GM12874 (cell line): ENCODE measurements at regions not wholly inside any gene's neighbourhood (a gene's known extent, or its start where the extent isn't known, plus 50 kb on each side); places are given as distances from the start of the nearest gene placed in this dataset.

ENCODE experiments used
- TF ChIP-seq, protein P1 (sequence below): IDR thresholded peaks from 2 replicates; pipeline ENCODE4 v1.5.1; 2011; ENCODE audit warnings: low read depth, mild to moderate bottlenecking, control low read depth, low read length, moderate library complexity; ENCODE audit not compliant: insufficient read depth

DNA sequence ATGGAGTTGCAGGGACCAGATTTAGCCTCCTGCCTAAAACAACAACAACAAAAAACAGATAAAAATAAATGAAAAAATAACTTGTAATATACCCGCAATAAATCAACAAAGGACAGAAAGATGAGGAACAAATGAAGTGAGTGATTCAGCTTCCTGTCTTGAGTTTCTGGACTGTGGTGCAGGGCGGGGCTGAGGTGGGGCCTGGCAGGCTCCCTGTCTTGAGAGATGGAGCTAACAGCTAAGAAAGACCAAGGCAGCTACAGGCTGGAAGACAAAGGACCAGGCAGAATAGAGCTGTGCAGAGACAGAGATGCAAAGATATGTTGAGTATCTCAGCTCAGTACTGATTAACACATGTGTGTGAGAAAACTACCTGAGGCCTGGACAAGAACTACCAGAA lies 879.2 kb downstream of the AACS start:
- TF ChIP-seq, protein P1, sequence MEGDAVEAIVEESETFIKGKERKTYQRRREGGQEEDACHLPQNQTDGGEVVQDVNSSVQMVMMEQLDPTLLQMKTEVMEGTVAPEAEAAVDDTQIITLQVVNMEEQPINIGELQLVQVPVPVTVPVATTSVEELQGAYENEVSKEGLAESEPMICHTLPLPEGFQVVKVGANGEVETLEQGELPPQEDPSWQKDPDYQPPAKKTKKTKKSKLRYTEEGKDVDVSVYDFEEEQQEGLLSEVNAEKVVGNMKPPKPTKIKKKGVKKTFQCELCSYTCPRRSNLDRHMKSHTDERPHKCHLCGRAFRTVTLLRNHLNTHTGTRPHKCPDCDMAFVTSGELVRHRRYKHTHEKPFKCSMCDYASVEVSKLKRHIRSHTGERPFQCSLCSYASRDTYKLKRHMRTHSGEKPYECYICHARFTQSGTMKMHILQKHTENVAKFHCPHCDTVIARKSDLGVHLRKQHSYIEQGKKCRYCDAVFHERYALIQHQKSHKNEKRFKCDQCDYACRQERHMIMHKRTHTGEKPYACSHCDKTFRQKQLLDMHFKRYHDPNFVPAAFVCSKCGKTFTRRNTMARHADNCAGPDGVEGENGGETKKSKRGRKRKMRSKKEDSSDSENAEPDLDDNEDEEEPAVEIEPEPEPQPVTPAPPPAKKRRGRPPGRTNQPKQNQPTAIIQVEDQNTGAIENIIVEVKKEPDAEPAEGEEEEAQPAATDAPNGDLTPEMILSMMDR = no peak

DNA sequence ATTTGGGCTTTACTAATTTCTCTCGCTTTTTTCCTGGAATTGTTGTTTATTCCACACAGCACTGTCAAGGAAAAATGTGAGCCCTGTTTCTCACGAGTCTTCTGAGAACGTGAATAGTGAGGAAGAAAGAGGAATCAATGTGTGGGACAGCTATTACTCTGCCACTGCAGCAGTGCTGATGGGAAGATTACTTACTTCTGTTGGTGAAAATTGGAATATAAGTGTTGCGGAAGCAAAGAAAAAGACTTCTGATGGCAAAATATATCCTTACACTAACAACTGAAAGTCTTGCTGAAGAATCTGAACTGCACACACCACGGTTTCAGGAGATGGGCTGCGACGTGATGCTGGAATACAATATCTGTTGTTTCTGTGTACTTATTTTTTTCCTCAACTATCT lies 884.2 kb downstream of the AACS start:
- TF ChIP-seq, protein P1 = no peak

GRCh38 chr12:125954362-125954761 lies 889.1 kb downstream of the AACS start:
- TF ChIP-seq, protein P1 = no peak

GRCh38 chr12:125956186-125956585 lies 891.0 kb downstream of the AACS start:
- TF ChIP-seq, protein P1 = no peak

DNA sequence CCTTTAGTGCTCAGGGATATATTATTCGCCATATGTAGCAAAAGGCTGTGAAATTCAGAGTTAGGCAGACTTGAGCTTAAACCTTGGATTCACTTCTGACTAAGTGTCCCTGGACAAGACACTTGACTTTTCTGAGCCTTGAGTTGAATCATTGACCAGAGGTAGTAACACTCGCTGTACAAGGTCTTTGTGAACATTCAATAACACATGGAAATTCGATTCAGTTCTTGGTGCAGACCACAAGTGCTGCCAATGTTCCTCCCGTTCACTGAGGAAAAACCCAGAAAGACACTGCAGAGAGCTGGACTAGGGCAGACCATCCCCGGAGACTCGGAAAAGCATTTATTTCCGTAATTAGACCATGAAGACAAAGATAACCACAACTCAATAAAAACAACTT lies 901.4 kb downstream of the AACS start:
- TF ChIP-seq, protein P1 = no peak

DNA sequence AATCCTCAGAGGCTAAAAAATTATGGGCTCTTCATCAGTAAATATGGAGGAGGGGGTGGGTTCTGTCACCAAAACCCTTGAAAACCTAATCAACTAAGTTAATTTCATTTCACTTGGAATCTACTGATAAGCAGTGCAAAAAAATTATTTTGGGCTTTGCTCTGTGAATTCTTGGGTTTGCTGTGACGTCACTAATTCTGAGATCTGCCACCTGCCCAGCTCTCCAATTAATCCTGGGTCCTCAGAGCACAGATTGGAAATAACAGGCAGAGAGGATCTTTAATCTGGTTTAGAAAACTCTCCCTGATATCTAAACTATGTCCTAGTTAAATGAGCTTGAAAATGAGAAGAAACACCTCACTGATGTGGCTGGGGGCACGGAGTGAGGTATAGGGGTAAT lies 903.2 kb downstream of the AACS start:
- TF ChIP-seq, protein P1 = no peak

DNA sequence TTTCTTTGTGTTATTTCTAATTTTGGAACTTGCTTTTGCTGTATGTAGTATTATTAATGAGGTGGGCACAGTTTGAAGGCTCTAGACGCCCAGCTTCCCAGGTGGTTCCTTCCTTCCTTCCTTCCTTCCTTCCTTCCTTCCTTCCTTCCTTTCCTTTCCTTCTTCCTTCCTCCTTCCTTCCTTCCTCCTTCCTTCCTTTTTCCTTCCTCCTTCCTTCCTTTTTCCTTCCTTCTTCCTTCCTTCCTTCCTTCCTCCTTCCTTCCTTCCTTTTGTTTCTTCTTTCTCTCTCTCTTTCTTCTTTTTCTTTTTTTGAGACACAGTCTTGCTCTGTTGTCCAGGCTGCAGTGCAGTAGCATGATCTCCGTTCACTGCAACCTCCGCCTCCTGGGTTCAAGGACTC lies 906.7 kb downstream of the AACS start:
- TF ChIP-seq, protein P1 = no peak

DNA sequence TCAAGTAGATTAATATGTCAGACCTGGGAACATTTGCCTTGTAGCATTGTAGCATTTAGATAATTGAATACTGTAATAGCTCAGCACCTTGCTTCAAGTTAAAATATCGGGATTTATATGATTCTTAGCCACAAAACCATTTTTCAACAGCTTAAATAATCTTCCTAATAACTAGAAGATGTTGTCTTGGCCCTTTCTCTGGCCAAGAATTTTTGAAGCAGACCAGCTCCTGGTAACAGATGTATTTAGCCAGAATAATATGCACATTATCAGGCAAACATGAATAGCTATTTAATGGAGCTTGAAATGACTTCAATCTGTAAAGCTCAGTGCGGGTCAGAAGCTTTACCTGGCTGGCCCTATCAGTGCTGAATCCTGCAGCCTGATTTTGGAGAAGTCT lies 913.1 kb downstream of the AACS start:
- TF ChIP-seq, protein P1 = no peak
